ENCODE measurements at regions not wholly inside any gene's neighbourhood (a gene's known extent, or its start where the extent isn't known, plus 50 kb on each side); places are given as distances from the start of the nearest gene placed in this dataset.

DNA sequence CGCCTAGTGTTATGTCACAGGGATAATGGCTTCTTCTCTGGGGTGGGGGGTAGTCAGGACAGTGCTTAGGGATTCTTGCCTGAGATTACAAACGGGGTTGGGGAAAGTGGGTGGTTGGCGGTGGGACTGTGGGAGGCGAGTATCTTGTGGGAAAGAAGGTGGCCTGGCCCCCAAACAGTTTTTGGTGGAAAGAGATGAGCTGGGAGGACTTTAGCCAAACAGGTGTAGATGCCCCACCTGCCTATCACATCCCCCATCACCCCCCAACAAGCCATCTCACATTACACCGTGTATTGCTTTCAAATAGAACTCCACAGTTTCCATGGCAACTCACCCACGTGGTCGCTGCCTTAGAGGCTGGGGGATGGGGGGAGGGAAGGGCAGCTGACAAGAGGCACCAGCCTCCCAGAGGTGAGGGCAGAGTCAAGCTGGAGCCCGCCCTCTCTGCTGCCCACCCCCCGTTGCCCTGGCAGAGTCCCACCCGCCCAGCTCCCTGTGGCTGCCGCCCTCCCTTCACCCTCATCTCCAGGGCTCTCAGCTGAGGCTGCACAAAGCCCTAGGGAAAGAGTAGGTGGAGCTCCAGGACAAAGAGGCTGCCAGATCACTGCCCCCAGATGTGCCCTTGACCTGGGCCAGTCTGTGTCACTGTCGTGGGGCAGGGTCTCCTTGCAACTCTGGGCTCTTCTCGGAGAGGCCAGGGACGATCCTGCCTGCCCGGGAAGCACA is 98.3 kb downstream of the LRRC74A start:
- DNase-seq, result no peak

GRCh38 chr14:76923431-76924370 is 97.5 kb downstream of the LRRC74A start:
- no peak for DNase-seq

- no peak for DNase-seq
These were observed 96.4 kb downstream of the LRRC74A start for GRCh38 chr14:76922584-76922983.

DNA sequence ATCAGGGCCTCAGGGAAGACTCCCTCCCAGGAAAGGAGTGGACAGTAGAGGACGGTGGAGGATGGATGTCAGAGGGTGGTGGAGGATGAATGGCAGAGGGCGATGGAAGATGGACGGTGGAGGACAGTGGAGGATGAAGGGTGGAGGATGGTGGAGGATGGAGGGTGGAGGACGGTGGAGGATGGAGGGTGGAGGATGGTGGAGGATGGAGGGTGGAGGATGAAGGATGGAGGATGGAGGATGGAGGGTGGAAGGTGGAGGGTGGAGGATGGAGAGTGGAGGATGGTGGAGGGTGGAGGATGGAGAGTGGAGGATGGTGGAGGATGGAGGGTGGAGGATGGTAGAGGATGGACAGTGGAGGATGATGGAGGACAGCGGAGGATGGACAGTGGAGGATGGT is 95.9 kb downstream of the LRRC74A start:
- no peak for DNase-seq

- DNase-seq, result no peak
These were observed 94.8 kb downstream of the LRRC74A start for GRCh38 chr14:76921088-76921399.

DNA sequence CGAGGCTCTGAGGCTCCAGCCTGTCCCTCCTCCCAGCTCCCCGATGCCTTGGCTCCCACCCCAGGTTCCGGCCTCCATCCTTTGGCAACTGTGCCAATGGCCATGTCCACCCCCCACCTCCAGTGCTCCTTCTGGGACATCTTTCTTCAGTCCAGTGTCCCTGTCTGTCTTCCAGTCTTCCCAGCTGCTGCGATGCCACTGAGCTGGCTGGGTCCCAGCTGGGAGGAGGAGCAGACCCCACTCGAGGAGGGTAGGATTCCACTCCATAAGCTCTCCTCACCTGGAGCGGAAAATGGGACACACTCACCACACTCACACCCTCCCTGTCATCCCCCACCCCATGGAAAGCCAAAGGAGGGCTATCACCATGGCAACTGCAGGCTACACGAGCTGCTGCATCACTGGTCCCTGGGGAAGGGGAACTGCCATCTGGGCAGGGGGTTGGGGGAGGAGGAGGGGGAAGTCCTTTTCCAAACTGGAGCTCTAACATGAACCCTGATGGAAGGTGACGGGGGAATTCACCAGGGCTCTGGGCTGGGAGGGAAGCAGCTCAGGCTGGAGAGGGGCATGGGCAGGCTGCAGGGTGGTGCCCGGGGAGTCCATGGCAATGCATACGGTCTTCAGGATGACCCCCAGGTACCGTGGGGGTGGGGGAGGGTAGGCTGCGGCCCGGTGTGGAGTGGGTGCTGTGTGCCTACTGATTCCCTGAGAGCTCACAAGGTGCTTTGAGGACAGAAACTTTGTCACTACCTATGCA is 94.3 kb downstream of the LRRC74A start:
- no peak for DNase-seq

GRCh38 chr14:76919431-76920330 is 93.5 kb downstream of the LRRC74A start:
- DNase-seq, result no peak
